Uterus (tissue), 2 donors: ENCODE measurements at regions not wholly inside any gene's neighbourhood (a gene's known extent, or its start where the extent isn't known, plus 50 kb on each side); places are given as distances from the start of the nearest gene placed in this dataset.

ENCODE experiments used
- POLR2A ChIP-seq, 2 donors: fragments of 450-650 bp; IDR thresholded peaks; one replicate each; pipeline ENCODE4 v1.6.1; 2016; ENCODE audit warnings: antibody characterized with exemption in 2 of 2, mild to moderate bottlenecking in 1 of 2, moderate library complexity in 1 of 2
- TF ChIP-seq, protein P1 (sequence below), 4 experiments: fragments of 200-600 bp in 2 of 4; fragments of 450-650 bp in 2 of 4; sonication (generic) in 2 of 4; IDR thresholded peaks; one replicate each; pipeline ENCODE4 v1.5.1; 2016 to 2019; ENCODE audit warnings: antibody characterized with exemption in 4 of 4, mild to moderate bottlenecking in 2 of 4, moderate library complexity in 1 of 4

DNA sequence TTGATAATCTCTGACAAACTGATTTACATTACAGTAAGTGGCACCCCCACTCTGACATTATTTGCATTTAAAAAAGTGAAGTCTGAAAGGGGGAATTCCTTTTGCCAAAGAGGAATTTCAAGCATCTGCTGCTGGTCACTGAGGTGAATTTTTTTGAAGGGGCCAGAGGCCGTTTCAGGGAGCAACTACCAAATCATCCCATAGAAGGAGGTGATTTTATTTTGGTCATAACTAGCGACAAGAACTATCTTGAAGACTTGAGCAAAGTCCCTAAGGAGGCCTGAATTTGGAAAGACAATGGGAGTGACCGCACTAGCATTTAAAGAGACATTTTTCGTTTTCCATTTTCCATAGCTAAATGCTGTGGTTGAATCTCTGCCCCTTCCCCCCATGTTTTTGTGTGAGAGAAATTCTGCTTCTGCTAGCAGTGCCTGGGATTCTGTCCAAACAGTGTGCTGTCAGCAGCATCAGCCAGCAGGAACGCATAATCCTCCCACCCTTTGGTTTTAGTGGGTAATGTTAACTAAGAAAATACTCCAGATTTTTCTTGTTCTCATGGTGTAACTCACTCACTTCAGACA is 110.1 kb upstream of the MED14 start:
- TF ChIP-seq, protein P1, sequence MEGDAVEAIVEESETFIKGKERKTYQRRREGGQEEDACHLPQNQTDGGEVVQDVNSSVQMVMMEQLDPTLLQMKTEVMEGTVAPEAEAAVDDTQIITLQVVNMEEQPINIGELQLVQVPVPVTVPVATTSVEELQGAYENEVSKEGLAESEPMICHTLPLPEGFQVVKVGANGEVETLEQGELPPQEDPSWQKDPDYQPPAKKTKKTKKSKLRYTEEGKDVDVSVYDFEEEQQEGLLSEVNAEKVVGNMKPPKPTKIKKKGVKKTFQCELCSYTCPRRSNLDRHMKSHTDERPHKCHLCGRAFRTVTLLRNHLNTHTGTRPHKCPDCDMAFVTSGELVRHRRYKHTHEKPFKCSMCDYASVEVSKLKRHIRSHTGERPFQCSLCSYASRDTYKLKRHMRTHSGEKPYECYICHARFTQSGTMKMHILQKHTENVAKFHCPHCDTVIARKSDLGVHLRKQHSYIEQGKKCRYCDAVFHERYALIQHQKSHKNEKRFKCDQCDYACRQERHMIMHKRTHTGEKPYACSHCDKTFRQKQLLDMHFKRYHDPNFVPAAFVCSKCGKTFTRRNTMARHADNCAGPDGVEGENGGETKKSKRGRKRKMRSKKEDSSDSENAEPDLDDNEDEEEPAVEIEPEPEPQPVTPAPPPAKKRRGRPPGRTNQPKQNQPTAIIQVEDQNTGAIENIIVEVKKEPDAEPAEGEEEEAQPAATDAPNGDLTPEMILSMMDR (IDR thresholded peaks at IDR 0.05), result no peak
- no peak for TF ChIP-seq POLR2A (IDR thresholded peaks at IDR 0.05)
